ENCODE measurements at regions not wholly inside any gene's neighbourhood (a gene's known extent, or its start where the extent isn't known, plus 50 kb on each side); places are given as distances from the start of the nearest gene placed in this dataset.
"Not testable (repeated sequence)": the region's sequence is repeated elsewhere in the genome, so short reads cannot be mapped to it uniquely, and the experiment has no call there.

GRCh38 chr18:27361477-27361876 lies 176.4 kb upstream of the CHST9 start:
- DNase-seq = no peak

- DNase-seq = no peak
Measured at GRCh38 chr18:27355308-27355707, 170.2 kb upstream of the CHST9 start.

- DNase-seq = no peak
Measured at GRCh38 chr18:27353273-27353672, 168.2 kb upstream of the CHST9 start.

- no peak for DNase-seq
Measured at GRCh38 chr18:27349284-27349882, 164.3 kb upstream of the CHST9 start.

- no peak for DNase-seq
Measured at GRCh38 chr18:27331606-27332005, 146.5 kb upstream of the CHST9 start.

GRCh38 chr18:27314996-27315395 lies 129.9 kb upstream of the CHST9 start:
- DNase-seq = no peak

- no peak for DNase-seq
Measured at GRCh38 chr18:27313678-27314077, 128.6 kb upstream of the CHST9 start.

GRCh38 chr18:27312853-27313252 lies 127.7 kb upstream of the CHST9 start:
- DNase-seq = no peak

GRCh38 chr18:27312153-27312552 lies 127.0 kb upstream of the CHST9 start:
- no peak for DNase-seq

GRCh38 chr18:27311114-27311513 lies 126.0 kb upstream of the CHST9 start:
- no peak for DNase-seq

GRCh38 chr18:27301615-27302378 lies 116.7 kb upstream of the CHST9 start:
- DNase-seq = no peak

- no peak for DNase-seq
Measured at GRCh38 chr18:27298214-27298804, 113.2 kb upstream of the CHST9 start.

GRCh38 chr18:27285973-27286562 lies 101.0 kb upstream of the CHST9 start:
- not testable (repeated sequence) for DNase-seq

- DNase-seq = no peak
Measured at GRCh38 chr18:27278131-27278530, 93.0 kb upstream of the CHST9 start.

- no peak for DNase-seq
Measured at GRCh38 chr18:27277554-27277953, 92.4 kb upstream of the CHST9 start.

GRCh38 chr18:27276886-27277285 lies 91.8 kb upstream of the CHST9 start:
- no peak for DNase-seq

GRCh38 chr18:27276479-27276878 lies 91.4 kb upstream of the CHST9 start:
- no peak for DNase-seq

GRCh38 chr18:27274901-27275300 lies 89.8 kb upstream of the CHST9 start:
- DNase-seq = no peak

- DNase-seq = no peak
Measured at GRCh38 chr18:27270508-27270907, 85.4 kb upstream of the CHST9 start.

GRCh38 chr18:27263369-27263768 lies 78.3 kb upstream of the CHST9 start:
- no peak for DNase-seq

- no peak for DNase-seq
Measured at GRCh38 chr18:27261769-27262549, 76.9 kb upstream of the CHST9 start.

GRCh38 chr18:27253571-27253970 lies 68.5 kb upstream of the CHST9 start:
- no peak for DNase-seq

GRCh38 chr18:27250471-27250870 lies 65.4 kb upstream of the CHST9 start:
- no peak for DNase-seq

All from CD4-positive, alpha-beta T cell treated with Interleukin-12 subunit alpha and Interleukin-12 subunit beta, for 1 hour (primary cell).